ENCODE measurements at regions not wholly inside any gene's neighbourhood (a gene's known extent, or its start where the extent isn't known, plus 50 kb on each side); places are given as distances from the start of the nearest gene placed in this dataset.
A peak's percentile ranks its signal among the peaks of the same experiment; 100 is the strongest.
"Not testable (repeated sequence)": the region's sequence is repeated elsewhere in the genome, so short reads cannot be mapped to it uniquely, and the experiment has no call there.

DNA sequence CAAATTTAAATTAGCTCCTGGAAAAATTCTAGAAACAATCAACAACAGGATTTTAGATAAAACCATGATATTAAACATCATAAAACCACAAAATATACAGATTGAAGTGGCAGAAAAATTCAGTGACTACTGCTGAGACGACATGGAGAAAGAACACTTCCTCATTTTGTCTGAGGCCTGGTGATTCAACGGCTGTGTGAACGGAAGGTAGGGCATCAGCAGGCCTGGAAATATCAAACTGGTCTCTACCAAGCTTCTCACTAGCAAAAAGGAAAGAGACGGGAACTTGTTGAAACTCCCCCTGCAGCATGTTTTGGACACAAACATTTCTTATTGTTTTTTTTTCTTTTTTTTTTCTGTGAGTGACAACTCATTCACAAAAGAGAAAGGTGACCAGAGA, 58.0 kb upstream of the AHI1 start:
- DNase-seq, result no peak

DNA sequence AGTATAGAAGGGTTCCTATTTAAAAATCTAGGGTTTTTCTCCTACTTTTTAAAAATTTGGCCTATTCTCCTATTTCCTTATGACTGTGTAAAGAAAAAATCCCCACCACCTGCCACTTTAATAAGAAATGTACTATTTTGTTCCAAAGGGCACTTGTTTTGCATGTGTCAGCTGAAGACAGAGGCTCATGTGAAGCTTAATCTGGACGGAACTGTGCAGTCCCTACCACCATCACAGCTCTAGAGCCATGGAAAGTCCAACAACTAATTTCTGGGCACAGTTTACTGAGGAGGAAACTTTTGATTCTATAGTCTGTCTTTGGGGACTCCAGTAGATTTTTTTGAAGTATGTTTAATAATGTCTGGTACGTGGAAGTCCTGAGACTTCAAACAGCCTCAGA, 60.0 kb upstream of the AHI1 start:
- DNase-seq, result no peak

DNA sequence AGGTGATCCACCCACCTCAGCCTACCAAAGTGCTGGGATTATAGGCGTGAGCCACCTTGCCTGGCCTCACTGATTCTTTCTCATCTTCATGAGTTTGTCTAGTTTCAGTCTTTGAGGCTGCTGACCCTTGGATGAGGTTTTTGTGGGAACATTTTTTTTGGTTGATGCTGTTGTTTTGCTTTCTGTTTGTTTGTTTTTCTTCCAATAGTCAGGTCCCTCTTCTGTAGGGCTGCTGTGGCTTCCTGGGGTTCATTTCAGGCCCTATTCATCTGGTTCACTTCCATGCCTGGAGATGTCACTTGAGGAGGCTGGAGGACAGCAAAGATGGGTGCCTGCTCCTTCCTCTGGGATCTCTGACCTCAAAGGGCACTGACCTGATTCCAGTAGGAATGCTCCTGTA, 68.1 kb upstream of the AHI1 start:
- not testable (repeated sequence) for DNase-seq

DNA sequence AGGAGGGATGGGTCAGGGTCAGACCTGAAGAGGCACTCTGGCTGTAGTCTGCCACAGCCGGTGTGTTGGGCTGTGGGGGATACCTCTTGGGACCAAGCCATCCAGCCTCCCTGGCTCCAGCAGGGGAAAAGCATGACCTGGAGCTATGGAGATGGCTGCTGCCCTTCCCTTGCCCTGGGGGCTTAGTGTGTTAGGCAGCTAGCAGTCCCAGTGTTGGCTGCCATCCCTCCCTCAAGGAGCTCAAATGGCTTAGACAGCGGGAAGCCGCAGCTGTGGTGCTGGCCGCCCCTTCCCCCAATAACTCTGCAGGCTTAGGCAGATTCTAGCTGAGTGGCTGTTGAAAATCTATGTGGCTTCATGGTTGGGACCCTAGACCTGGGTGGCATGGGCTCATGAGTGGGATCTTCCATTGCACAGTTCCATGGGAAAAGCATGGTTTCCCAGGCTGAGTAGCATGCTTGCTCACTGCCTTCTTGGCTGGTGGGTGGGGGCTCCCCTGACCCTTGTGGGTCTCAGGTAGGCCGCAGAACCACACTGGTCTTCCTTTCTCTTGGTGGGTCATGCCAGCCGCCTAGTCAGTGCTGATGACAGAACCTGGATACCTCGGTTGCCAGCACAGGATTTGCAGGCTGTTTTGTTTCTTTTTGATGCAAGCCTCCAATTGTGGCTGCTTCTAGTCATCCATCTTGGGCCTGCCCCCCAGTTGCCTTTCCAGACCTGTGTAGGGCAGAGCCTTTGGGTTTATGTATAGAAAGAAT, 69.0 kb upstream of the AHI1 start:
- no peak for DNase-seq

DNA sequence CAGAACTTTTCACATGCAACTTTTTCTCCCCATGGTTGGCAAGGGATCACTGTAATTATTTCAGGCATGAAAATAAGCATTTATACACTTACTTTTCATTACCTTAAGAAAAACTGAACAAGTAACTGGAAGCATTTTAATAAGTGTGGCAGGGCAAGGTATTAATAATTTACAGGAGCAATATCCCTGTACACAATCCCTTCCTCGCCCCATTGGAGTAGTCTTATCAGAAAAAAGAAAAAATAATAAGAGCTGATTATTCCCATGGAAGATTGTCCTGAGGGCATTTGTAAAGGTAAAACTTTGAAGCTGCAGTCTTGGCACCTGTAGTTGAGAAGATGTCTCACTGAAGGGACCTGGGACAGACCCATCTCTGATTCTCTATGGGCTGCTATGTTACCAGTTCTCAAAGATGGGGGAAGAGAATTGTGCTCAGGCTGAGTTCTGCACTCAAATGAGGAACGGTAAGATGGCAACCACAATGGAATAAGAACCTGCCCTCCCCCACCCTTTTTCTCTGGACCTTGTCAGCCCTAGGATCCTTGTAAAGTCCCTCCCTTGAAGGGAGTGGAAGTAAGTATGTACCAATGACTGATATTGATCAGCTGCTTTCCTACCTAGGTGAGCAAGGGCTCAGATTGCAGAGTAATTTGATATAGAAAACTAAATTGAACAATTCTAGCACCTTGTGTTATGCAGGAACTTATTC, 70.0 kb upstream of the AHI1 start:
- DNase-seq, result no peak

DNA sequence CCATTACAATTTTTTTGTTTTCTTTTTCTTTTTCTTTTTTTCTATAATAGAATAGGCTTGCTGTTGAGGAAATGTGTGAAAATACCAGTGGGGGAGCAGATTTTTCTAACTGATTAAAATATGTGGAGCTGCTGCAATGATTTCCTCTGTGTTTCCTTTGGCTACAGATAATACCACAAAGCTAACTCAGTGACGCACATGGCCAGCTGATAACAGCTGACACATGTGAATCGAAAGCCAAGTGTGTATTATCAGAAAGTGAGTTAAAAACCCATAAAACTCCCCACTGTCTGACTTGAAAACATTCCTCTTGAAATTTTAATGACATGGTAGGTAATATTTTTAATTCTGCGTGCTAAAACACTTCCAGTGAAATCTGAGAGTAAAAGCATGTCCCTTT, 70.8 kb upstream of the AHI1 start:
- peak; percentile 66 for DNase-seq

DNA sequence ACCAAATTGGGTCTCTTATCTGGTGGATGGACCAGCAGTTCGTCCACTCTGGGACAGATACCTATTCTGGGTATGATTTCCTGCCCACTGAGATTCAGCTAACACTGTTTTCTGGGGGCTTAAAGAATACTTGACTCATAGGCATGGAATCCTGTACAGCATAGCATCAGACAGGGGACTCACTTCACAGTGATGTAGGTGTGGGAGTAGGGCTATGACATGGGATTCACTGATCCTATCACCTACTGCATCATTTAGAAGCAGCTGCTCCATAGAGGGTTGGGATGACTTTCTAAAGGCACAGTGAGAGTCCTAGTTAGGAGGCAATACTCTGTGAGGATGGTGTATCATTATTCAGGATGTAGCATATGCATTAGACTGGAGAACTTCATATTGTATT, 74.5 kb upstream of the AHI1 start:
- DNase-seq, result no peak

DNA sequence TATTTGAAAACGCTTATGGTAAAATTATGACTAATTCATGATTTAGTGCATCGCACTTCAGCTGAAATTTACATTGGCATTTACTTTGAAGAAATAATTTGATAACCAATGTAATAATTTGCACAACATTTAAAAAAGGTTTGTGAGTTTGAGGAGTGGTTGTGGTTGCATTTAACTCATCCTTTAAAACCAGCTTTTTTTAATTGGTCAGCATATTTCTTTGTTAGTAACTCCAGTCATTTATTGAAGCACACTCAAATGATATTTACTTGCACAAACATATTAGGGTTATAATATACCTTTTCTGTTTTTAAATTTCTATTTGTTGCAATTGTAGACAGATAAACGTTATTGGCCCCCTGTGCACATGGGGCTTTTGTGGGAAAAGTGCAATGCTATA, 78.1 kb upstream of the AHI1 start:
- DNase-seq, result no peak

DNA sequence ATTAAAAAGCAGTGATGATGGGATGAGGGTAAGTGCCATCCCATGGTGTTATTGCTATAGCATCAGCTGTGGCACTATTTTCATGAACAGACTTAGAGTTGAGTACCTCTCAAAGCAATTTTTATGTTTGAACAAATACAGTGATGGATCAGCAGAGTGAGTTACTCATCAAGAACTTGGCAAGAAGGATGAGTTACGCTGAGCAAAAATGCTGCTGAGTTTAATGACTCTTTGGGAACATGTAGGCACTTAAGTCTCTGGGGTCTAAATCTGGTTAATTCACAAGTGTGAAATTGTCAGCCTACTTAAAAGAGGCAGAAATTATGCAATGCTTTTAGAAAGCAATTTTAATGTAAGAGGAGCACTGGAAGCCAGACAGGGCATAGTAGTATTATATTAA, 78.5 kb upstream of the AHI1 start:
- DNase-seq, result no peak

DNA sequence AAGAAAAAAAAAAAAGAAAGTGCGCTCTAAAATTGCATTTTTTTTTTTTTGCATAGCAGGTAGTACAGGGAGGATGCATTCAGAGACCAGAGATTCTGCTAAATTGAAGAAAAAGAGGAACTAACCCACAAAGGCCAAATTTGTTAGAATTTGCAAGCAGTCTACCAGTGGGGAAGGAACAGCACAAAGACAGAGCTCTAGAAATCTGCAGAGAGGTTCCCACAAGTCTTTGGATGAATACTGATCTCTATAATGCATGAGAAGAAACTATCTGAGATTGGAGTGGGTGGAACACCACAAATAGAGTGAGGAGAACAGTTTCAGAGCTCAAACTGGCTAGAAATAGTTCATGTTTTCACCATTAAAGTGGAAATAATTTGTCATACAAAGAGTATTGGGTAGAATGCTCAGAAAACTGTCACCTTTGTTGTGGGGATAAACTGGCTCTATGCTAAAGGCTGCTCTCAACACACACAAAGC, 79.6 kb upstream of the AHI1 start:
- DNase-seq, result no peak

DNA sequence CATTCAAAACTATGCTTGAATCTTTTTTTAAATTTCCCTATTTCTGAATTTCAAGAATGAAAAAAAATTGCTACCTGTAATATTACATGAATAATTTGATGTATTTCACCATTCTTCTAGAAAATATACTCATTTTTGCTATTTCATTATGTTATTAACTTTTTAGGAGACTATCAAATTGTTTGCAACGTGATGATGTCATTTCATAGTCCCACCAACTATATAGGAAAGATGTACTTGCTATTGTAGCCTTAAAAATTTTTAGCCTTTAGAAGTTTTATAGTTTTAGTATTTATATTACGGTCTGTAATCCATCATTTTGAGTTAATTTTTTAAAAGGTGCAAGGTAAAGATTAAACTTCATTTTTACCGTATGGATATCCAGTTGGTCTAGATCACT, 81.4 kb upstream of the AHI1 start:
- DNase-seq, result no peak

DNA sequence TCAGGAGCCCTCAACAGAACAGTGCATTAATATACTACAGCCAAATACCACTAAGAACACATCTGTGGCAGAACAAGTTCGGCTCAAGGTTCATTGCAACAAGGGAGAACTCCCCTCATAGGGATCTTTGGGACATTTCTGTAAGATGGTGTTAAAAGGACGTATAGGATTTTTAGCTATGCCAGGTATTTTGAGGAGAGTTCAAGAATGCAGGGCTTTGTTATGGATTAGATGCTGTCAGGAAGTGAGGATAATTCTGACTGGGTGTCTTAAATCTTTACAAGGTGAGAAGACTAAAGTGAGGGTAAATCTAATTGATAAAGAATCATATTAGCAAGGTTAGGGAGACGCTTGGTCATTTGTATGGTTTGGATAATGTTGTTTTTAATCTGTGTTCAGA, 83.7 kb upstream of the AHI1 start:
- DNase-seq, result no peak

DNA sequence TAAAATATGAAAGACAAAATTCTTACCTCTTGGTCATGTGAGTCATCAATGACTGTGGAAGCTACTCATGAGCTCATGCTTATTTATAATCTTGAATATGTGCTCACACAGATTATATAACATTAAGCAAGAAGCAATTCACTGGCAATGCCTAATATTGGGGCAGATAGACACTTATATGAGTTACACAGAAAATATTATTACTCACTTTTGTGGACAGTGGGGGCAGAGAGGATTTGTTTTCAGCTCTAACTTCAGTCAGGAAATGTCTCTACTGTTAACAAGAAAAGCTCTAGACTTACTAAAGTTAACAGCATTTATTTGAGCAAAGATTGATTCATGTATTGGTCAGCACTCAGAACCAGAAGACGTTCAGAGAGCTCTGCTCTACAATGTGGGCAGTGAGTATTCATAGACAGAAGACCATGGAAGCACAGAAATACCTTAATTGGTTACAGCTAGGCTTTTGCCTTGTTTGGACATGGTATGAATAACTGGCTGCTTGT, 85.8 kb upstream of the AHI1 start:
- no peak for DNase-seq

DNA sequence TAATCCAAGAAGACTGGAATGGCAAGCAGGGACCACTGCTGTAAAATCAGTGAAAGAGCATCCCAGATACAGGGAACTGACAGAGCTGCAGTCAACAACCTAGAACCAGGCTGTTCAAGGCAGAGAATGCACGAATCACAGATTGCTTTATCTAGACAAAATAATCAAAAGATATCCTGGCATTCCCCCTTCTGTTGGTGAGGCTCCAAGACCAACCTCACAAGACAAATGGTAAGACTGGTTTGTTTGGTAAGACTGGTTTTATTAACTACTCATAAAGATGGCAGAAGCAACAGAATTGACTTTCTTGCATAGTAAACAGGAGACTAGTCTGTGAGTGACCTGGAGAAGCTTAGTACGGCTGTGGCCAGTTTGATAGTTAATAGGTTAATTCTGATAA, 88.8 kb upstream of the AHI1 start:
- DNase-seq, result no peak

DNA sequence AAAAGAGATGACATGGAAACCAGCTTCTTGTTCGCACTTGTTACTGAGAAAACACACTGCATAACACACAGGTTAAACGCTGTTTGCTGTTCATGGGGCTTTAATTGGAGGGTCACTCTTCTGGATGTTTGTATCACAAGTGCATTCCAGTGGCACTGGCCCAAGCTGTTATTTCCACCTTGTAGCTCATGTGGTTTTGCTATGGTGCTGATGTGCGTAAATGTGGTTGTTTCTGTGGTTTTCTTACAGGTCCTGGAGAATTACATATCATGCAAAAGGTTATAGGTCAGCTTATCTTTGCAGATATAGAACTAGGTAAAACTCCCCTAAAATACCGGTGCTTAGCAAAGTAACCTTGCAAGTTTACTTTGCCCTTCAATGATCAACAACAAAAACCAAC, 89.3 kb upstream of the AHI1 start:
- DNase-seq, result no peak

DNA sequence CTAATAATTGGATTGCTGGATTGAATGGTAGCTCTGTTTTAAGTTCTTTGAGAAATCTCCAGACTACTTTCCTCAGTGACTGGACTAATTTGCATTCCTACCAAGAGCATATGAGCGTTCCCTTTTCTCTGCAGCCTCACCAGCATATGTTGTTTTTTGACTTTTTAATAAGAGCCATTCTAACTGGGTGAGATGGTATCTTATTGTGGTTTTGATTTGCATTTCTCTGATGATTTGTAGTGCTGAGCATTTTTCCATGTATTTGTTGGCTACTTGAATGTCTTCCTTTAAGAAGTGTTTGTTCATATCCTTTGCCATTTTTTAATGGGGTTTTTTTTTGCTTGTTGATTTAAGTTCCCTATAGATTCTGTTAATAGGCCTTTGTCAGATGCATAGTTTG, 94.7 kb upstream of the AHI1 start:
- DNase-seq, result no peak

DNA sequence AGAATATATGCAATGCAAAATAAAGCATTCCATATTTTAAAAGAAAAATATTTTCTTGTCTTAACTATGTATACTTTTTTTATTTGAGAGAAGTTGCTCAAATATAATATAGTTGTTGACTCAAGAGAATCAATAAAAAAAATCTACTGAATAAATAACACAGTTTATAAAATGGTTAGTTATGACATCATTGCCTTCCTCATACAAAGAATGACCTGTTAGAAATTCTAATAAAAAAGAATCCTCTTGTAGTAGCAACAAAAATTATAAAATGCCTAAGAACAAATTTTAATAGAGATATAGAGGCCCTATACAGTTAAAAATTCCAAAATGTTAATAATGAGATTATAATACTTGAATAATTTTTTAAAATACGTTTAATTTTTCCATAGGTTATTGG, 96.5 kb upstream of the AHI1 start:
- DNase-seq, result no peak

DNA sequence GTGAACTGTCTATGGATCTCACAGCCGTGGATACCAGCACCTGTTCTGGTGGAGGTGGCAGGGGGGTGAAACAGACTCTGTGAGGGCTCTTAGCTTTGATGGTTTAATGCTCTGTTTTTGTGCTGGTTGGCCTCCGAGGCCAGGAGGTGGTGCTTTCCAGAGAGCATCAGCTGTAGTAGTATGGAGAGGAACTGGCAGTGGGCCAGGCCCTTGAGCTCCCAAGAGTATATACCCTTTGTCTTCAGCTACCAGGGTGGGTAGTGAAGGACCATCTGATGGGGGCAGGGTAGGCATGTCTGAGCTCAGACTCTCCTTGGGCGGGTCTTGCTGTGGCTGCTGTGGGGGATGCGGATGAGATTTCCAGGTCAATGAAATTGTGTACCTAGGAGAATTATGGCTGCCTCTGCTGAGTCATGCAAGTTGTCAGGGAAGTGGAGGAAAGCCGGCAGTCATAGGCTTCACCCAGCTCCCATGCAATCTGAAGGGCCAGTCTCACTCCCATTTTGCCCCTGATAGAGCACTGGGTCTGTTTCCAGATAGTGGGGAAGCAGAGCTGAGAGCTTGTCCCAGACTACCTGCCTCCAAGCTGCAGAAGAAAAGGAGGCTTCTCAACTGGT, 102.7 kb upstream of the AHI1 start:
- DNase-seq, result no peak

DNA sequence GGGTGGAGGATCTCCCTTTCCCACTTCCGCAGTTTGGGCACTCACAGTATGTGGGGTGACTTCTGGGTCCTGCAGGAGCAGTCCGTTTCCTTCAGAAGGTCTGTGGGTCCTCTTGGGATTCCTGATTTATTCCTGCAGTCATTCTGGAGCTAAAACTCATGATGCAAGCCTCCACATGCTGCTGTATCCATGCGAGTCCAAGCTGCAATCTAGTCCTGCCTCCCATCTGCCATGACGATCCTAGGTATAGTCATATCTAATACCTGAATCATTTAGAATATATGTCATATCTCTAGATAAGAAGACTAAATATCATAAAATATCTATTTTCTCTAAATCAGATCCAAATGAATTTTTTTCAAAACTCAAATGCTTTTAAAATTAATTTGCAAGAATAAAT, 103.4 kb upstream of the AHI1 start:
- no peak for DNase-seq

DNA sequence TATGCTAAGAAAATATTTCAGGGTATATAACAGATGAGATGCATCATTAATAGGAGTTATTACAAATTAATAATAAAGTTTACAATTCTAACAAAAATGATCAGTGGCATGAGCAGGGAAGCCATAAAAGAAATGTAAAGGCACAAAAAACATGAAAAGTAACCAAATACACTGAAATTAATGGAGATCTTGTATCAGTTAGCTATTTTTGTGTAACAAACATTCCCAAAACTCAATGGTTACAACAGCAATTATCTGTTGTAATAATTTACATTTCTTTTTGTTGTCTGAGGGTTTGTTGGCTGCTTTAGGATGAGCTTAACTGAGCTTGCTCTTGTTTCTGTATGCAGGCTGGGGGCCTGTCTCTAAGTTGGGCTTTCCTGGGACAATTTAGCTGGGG, 104.3 kb upstream of the AHI1 start:
- DNase-seq, result no peak

DNA sequence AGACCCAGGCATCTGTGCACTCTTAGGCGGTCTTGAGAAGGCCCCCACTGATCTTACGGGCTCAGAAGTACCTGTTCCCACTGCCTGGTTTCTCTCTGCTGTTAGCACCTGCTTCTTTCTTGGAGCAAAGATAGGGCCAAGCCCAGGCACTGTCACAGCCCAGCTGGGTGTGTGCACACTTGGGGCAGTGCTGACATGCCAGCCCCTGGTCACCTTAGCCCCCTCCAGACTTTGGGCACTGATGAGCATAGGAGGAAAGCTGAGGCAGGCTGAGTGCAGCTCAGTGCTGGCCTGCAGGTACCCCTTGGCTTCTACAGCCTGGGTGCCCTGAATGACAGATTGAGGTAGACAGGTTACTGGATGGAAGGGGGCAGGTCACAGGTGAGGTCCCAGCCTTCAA, 105.7 kb upstream of the AHI1 start:
- DNase-seq, result no peak

DNA sequence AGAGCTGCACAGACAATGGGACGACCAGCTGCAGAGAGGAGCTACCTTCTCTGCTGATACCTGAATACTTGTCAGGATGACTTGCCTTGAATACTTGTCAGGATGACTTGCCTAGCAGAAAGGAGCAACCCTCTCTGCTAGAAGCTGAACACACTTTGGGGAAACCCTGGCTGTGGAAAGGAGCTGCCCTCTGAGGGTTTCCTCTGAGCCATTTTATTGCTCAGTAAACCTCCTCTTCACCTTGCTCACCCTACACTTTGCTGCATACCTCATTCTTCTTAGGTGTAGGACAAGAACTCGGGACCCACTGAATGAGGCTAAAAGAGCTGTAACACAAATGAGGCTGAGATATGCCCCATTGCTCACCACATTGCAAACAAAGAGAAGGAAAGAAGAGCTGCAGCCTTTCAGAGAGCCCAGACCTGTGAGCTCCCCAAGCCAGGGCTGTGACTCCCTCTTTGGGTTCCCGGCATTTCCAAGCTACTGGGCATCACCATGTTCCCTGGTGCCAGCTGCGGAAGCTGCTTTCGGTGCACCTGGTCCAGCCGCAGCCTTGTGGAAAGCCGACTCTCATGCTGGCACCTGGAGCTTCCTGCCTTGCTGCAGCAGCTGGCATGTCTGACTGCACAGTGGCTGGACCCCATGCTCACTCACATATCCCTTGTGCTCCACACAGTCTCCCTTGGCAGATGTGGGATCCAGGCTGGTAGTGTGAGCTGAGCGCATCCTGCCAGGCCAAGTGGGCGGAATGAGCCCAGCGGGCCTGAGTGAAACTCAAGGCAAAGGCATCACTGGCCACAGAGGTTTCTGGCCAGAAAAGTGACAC, 106.7 kb upstream of the AHI1 start:
- DNase-seq, result no peak

DNA sequence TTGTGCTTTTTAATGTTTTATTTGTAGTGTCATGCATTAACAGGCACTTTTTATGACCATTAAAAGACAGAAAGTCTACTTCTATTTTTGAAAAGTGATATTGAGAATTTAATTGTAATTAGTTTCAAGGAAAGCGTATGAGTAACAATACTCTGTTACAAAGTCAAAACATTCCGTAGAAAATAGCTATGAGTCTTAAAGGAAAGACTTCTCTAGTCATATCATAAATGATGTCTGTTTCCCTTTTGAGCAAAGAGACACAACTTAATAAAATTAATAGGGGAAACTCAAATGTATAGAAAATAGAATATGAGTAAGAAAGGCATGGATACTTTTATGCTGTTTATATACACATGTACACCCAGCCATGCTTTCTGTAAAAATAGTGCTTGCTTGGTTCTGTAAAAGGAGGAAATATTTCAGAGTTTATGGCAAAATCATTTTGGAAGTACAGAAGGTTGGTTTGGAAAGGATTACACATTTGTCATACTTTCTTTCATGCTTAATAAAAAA, 107.8 kb upstream of the AHI1 start:
- DNase-seq, result no peak
